Stimulated activated naive CD8-positive, alpha-beta T cell treated with anti-CD3 and anti-CD28 coated beads, Interleukin-15, Interleukin-2, amounts not matched to agents 100 ng/mL and 50 ng/mL, for 24 hours (primary cell): ENCODE measurements at regions not wholly inside any gene's neighbourhood (a gene's known extent, or its start where the extent isn't known, plus 50 kb on each side); places are given as distances from the start of the nearest gene placed in this dataset.

Experiments
- H3K27ac Mint-ChIP-seq: one replicate; pipeline ENCODE4 v1.8.0; 2021; ENCODE audit warnings: mild to moderate bottlenecking, mixed read lengths
- H3K27me3 Mint-ChIP-seq: one replicate; pipeline ENCODE4 v1.8.0; 2021; ENCODE audit warnings: mixed read lengths
- H3K36me3 Mint-ChIP-seq: one replicate; pipeline ENCODE4 v1.8.0; 2021; ENCODE audit warnings: low read depth, mixed read lengths
- H3K4me1 Mint-ChIP-seq: one replicate; pipeline ENCODE4 v1.8.0; 2021; ENCODE audit warnings: low read depth, mixed read lengths
- H3K4me3 Mint-ChIP-seq: one replicate; pipeline ENCODE4 v1.8.0; 2021; ENCODE audit warnings: mild to moderate bottlenecking, mixed read lengths
- H3K9me3 Mint-ChIP-seq: one replicate; pipeline ENCODE4 v1.8.0; 2021; ENCODE audit warnings: mixed read lengths

DNA sequence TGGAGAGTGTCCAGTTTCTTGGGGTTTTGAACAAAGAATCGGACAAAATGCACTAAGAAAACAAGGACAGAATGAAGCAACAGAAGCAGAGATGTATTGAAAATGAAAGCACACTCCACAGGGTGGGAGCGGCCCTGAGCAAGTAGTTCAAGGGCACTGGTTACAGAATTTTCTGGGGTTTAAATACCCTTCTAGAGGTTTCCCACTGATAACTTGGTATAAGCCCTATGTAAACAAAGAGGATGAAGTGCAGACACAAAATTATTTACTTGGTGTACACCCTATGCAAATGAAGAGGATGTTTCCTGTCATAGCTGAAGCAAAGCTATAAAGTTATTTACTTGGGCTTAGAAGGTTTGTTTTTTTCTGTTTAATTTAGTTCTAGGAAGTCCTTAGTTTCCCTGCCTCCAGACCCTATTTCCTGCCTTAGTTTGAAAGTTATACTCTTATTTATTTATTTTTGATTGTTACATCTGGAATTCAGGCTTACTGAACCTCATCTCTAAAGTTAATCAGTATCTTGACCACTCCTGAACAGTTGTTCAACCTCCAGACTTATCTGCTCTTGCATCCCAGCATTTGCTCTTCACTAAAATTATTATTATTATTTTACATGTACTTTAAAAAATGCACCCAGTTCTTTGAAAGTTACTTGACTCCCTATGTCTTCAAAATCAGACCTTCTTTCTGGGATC, 193.5 kb downstream of the SPP2 start:
- H3K9me3 Mint-ChIP-seq = no peaks in the 10 kb centered on the region
- no peaks in the 10 kb centered on the region for H3K36me3 Mint-ChIP-seq
- H3K27me3 Mint-ChIP-seq = no peaks in the 10 kb centered on the region
- H3K27ac Mint-ChIP-seq = no peak overlapping the region
- peak overlapping the region; percentile 2 for H3K4me3 Mint-ChIP-seq
- H3K4me1 Mint-ChIP-seq = peaks cover 6% of the 10 kb centered on the region

DNA sequence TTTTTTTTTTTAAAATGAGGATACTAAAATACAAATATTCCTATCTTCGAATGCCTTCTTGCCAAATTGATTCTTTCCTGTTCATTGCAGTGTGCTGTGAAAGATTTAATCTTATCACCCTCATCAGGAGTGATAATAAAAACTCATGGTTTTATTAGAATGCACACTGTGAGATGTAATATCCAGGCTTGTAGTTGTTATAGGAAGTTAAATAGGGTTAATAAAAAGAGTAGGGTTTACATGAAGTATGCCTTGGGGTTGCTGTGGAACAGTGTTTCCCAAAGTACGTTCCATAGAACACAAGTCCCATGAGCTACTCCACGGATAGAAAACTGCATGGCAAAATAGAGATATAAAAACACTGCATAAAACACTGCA, 191.9 kb downstream of the SPP2 start:
- no peaks in the 10 kb centered on the region for H3K36me3 Mint-ChIP-seq
- H3K27me3 Mint-ChIP-seq = no peaks in the 10 kb centered on the region
- no peaks in the 10 kb centered on the region for H3K9me3 Mint-ChIP-seq
- no peak overlapping the region for H3K27ac Mint-ChIP-seq
- H3K4me3 Mint-ChIP-seq = no peak overlapping the region
- peaks cover 6% of the 10 kb centered on the region for H3K4me1 Mint-ChIP-seq

DNA sequence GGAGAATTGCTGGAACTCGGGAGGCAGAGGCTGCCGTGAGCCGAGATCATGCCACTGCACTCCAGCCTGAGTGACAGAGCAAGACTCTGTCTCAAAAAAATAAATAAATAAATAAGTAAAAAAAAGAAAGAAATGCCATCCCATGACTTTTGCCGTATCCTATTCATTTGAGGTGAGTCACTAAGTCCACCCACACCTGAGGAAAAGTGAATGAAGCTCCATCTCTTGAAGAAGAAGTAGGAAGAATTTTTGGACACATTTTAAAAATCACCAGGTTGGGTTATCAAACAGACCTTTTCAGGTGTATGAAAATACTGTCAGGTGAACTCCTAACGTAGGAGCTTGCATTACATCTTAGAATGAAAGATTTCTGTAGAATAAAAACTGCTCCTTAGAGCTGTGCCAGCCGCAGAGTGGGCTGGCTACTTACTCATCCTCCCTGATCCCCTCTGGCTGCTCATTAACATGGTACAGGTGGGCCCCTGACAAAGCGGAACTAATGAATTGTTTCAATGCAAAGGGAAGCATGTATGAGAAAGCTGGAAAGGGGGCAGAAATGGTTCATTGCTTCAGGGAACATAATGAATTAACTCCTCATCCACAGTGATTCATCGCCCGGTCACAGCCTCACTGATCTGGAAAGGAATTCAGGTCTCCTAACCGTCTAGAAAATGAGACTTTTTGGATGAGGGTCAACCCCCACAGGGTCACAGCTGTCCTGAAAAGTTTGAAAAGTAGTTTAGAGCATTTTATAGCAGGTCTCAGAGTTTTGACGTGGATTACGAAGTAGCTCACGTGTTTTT, 191.4 kb downstream of the SPP2 start:
- Mint-ChIP-seq H3K36me3 (no peaks in the 10 kb centered on the region), H3K27ac (no peak overlapping the region), H3K27me3 (no peaks in the 10 kb centered on the region), H3K4me1 (peaks cover 6% of the 10 kb centered on the region), H3K4me3 (no peak overlapping the region), H3K9me3 (no peaks in the 10 kb centered on the region)

DNA sequence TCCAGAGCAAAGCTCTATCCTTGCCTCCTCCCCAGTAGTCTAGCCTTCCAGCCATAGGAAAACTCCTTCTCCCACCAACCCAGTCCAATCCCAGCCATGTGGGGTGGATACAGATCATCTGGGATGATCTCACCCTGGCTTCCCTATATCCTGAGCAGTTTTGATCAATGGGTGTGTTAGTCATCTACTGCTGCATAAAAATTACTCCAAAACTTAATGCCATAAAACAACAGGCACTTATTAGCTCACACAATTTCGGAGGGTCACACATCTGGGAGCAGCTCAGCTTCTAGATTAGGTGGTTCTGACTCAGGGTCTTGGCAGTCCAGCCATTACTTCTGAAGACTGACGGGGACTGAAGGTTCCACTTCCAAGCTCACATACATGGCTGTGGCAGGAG, 190.4 kb downstream of the SPP2 start:
- H3K27ac Mint-ChIP-seq = no peak overlapping the region

DNA sequence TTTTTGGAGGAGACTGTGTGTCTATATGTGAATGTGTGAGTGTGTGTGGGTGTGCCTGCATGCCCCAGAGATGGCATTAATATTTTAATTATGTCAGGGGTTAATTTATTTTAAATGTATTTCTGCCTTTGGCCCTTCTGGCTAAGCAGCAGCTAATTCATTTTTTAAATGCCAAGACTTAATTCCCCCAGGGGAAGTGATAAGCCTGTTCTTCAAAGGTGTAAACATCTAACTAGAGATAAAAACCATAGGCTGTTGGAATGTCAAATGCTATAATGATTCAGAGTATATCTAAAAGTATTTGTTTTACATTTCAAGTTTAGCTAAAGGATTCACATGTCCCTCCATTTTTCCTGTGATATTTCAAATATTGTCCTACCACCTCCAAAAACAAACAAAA, 184.7 kb downstream of the SPP2 start:
- Mint-ChIP-seq H3K36me3 (no peaks in the 10 kb centered on the region), H3K27ac (no peak overlapping the region), H3K27me3 (no peaks in the 10 kb centered on the region), H3K9me3 (no peaks in the 10 kb centered on the region), H3K4me3 (no peak overlapping the region), H3K4me1 (no peaks in the 10 kb centered on the region)

More for the DNA sequence above, 190.4 kb downstream of the SPP2 start:
- Mint-ChIP-seq H3K4me3 (no peak overlapping the region), H3K36me3 (no peaks in the 10 kb centered on the region), H3K27me3 (no peaks in the 10 kb centered on the region), H3K4me1 (peaks cover 6% of the 10 kb centered on the region), H3K9me3 (no peaks in the 10 kb centered on the region)

DNA sequence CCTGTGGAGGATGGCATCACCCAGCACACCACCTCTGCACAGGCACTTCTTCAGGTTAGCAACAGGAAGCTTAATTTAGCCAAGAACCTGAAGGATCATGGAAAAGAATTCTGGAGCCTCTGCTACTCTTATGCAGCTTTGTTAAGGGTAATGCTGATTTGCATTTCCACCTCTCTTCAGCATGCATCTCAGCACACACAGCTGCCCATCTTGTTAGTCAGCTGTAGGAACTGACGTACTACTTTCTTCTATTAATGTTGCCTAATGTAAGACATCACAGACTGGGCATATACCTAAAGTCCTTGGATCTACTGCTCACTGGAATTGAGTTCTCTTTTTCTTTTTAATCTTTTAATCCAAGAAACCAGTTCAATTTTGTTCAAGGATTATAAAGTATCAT, 181.0 kb downstream of the SPP2 start:
- H3K4me1 Mint-ChIP-seq = no peaks in the 10 kb centered on the region
- H3K27me3 Mint-ChIP-seq = no peaks in the 10 kb centered on the region
- no peak overlapping the region for H3K27ac Mint-ChIP-seq
- H3K4me3 Mint-ChIP-seq = no peak overlapping the region
- no peaks in the 10 kb centered on the region for H3K36me3 Mint-ChIP-seq
- no peaks in the 10 kb centered on the region for H3K9me3 Mint-ChIP-seq

DNA sequence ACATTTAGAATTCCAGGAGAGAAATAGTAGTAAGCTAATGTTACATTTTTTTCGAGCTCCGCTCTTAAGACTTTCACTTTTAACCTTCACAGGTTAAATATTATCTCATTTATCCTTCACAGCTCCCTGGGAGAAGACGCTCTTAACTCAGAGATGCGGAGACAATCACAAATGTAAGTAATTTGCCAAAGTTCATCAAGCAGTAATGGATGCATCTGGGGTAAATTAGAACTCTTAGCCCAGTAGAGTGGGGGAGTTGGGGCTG, 168.5 kb downstream of the SPP2 start:
- Mint-ChIP-seq H3K4me3 (no peak overlapping the region), H3K27me3 (no peaks in the 10 kb centered on the region), H3K9me3 (peaks cover 3% of the 10 kb centered on the region), H3K4me1 (peaks cover 30% of the 10 kb centered on the region), H3K36me3 (no peaks in the 10 kb centered on the region), H3K27ac (no peak overlapping the region)

DNA sequence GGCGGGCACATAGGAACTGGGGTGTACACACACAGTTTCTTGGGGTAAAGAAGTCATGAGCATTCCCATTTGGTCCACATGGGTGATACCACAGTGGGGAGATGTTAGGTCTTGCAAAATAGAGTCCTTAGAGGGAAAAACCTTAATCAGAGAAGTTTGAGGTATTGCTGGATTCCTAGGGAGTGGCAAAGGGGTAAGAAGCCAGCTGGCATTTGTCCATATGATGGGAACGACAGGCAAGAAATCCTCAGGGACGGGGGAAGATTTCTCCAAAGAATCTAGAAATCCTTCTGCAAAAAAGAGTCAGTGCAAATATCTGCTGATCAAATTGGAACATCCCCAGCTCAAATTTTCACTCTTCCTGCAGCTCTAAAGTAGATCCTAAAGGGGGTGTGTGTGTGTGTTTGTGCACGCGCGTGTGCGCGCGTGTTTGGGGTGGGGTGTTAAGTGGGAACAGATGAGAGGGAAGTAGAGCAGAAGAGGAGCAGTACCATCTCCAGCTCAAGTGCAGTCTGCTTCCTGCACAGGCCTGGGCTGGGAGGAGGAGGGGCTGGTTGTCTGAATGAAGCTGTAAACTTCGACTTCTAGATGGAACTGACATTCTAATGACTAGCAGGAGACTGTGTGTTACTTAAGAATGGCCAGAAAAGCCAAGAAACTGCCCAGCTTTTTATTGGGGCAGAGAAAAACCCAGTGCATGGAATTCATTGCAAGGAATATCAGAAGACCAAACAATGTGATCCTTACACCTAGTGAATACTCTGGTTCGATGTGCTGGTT, 168.0 kb downstream of the SPP2 start:
- Mint-ChIP-seq H3K36me3 (no peaks in the 10 kb centered on the region), H3K27me3 (no peaks in the 10 kb centered on the region), H3K9me3 (peaks cover 3% of the 10 kb centered on the region), H3K4me1 (peaks cover 30% of the 10 kb centered on the region), H3K4me3 (no peak overlapping the region), H3K27ac (no peak overlapping the region)

DNA sequence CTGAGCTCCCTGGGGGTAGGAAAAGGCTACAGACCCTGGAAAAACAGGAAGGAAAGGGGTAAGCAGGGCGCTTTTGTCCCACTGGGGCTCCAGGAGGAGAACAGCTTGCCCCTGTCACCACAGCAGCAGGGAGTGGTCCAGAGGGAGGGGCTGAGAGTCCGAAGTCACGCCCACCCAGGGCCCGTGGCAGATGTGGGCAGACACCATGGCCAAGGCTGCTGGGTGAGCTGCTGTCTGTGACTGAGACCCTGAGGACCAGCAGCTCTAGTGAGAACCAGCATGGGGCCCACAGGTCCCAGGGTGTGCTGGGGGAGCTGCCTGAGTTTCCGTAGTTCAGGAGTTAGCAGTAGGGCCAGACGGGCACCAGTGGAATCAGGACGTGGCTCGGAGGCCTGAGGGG, 162.0 kb downstream of the SPP2 start:
- Mint-ChIP-seq H3K27ac (no peak overlapping the region), H3K4me1 (peaks cover 16% of the 10 kb centered on the region), H3K27me3 (no peaks in the 10 kb centered on the region), H3K4me3 (no peak overlapping the region), H3K9me3 (no peaks in the 10 kb centered on the region), H3K36me3 (no peaks in the 10 kb centered on the region)

DNA sequence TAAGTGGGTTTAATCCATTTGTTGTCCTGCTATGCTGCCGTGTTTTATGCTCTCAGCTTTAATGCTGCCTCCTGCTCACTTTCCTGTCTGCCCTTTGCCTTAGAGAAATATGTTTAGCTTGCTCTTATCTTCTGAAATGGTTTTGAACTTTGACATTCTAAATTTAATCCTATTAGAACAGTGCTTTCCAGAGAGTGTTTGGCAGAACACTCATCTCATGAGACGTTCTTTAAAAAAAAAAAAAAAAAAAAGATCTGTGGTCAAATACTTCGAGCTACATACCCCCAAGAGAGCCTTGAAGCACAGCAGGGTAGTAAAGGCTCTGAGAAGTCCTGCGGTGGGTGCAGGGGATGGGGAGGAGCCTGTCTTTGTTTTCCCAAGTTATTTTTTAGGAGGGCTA, 161.3 kb downstream of the SPP2 start:
- no peak overlapping the region for H3K4me3 Mint-ChIP-seq
- peaks cover 9% of the 10 kb centered on the region for H3K4me1 Mint-ChIP-seq
- no peak overlapping the region for H3K27ac Mint-ChIP-seq
- peaks cover 6% of the 10 kb centered on the region for H3K9me3 Mint-ChIP-seq
- no peaks in the 10 kb centered on the region for H3K27me3 Mint-ChIP-seq
- no peaks in the 10 kb centered on the region for H3K36me3 Mint-ChIP-seq

DNA sequence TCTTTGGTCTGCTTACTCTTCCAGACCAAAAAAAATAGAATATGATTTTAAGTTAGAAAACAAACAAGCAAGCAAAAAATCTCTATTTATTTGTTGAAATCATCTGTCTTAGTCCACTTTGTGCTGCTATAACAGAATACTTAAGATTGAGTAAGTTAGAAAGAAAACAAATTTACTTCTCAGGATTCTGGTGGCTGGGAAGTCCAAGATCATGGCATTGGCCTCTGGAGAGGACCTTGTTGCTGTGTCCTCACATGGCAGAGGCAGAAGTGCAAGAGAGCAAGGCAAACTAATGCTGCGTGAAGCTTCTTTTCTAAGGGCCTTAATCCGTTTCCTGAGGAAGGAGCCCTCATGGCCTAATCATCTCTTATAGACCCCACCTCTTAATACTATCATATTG, 156.2 kb downstream of the SPP2 start:
- Mint-ChIP-seq H3K36me3 (no peaks in the 10 kb centered on the region), H3K4me1 (peaks cover 13% of the 10 kb centered on the region), H3K27ac (no peak overlapping the region), H3K4me3 (no peak overlapping the region), H3K9me3 (peaks cover 10% of the 10 kb centered on the region), H3K27me3 (no peaks in the 10 kb centered on the region)

DNA sequence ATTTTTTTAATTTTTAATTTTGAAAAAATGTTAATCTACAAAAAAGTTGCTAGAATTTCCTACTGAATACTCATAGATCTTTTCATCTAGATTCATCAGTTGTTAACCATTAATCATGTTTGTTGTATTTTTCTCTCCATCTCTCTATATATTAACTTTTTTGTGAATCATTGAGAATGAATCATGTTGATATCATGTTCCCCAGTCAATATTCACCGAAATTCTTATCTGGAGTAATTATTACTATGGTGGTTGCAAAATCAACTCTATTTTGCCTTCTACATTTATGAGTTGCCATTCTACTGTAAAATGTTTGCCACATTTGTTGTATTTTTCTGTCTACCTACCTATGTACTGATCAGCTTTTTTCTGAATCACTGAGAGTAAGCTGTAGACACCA, 154.0 kb downstream of the SPP2 start:
- no peak overlapping the region for H3K4me3 Mint-ChIP-seq
- no peak overlapping the region for H3K27ac Mint-ChIP-seq
- H3K27me3 Mint-ChIP-seq = no peaks in the 10 kb centered on the region
- H3K9me3 Mint-ChIP-seq = peaks cover 10% of the 10 kb centered on the region
- peaks cover 13% of the 10 kb centered on the region for H3K4me1 Mint-ChIP-seq
- no peaks in the 10 kb centered on the region for H3K36me3 Mint-ChIP-seq

DNA sequence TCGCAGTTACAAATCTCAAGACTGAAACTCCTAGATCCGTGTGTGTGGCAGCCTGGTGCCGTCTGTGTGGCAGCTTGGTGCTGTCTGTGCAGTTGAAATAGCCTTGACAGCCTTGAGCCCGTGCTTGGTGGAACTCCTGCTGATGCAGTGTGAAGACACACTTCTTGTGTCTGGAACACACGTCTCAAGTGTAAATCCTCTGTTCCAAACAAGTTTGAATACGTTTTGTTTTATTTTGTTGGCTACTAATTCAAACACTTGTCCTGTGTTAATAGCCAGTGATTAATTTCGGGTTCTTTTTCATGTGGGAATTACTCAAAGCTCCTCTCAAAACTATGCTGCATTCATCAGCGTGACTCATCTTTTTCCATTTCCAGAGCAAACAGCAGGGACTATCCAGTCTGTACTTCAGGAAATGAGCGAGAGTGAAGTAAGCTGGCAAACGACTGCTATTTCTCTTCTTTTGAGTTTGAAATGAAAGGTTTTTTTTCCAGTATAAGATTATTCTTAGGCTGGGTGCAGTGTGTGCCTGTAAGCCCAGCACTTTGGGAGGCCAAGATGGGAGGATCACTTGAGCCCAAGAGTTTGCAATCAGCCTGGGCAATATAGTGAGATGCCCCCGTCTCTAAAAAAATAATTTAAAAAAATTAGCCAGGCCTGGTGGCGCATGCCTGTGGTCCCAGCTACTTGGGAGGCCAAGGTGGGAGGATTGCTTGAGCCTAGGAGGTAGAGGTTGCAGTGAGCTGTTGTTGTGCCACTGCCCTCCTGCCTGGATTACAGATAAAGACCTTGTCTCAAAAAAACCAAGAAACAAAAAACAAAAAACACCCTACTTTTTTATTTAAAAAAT, 152.9 kb downstream of the SPP2 start:
- Mint-ChIP-seq H3K4me1 (peaks cover 13% of the 10 kb centered on the region), H3K9me3 (peaks cover 10% of the 10 kb centered on the region), H3K36me3 (no peaks in the 10 kb centered on the region), H3K27ac (peak overlapping the region; percentile 74), H3K27me3 (no peaks in the 10 kb centered on the region), H3K4me3 (no peak overlapping the region)

DNA sequence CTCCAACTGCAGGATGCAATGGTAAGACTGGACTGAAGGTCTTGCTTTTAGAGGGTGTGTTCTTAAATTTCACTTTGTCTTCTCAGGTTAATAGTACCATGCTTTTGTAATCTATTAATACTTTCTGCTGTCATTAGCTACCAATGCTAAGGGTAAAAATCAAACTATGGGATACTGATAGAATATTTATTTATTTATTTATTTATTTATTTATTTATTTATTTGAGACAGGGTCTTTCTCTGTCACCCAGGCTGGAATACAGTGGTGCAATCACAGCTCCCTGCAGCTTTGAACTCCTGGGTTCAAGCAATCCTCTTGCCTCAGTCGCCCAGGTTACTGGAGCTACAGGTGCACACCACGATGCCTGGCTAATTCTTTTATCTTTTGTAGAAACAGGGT, 152.1 kb downstream of the SPP2 start:
- no peaks in the 10 kb centered on the region for H3K27me3 Mint-ChIP-seq
- no peak overlapping the region for H3K4me3 Mint-ChIP-seq
- no peak overlapping the region for H3K27ac Mint-ChIP-seq
- peaks cover 10% of the 10 kb centered on the region for H3K9me3 Mint-ChIP-seq
- H3K36me3 Mint-ChIP-seq = no peaks in the 10 kb centered on the region
- peaks cover 13% of the 10 kb centered on the region for H3K4me1 Mint-ChIP-seq

DNA sequence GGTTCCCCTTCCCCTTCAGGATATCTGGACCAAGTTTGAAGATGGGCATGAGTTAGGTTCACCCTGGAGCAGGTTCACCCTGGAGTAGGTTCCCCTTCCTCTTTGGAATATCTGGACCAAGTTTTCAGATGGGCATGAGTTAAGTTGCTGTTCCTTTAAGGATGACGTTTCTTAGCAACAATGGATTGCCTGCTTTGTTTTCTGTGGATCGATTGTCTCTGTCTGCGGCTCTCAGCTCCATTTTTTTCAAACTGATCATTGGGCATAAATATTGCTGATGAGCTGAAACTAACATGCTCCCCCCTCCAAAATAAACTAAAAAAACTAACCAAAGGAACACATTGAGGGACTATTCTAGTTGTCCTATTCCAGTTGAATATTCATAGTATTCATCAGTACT, 149.5 kb downstream of the SPP2 start:
- peaks cover 4% of the 10 kb centered on the region for H3K9me3 Mint-ChIP-seq
- peaks cover 13% of the 10 kb centered on the region for H3K4me1 Mint-ChIP-seq
- H3K4me3 Mint-ChIP-seq = no peak overlapping the region
- H3K27ac Mint-ChIP-seq = no peak overlapping the region
- H3K27me3 Mint-ChIP-seq = no peaks in the 10 kb centered on the region
- no peaks in the 10 kb centered on the region for H3K36me3 Mint-ChIP-seq
